ENCODE measurements at regions not wholly inside any gene's neighbourhood (a gene's known extent, or its start where the extent isn't known, plus 50 kb on each side); places are given as distances from the start of the nearest gene placed in this dataset.
"Not testable (repeated sequence)": the region's sequence is repeated elsewhere in the genome, so short reads cannot be mapped to it uniquely, and the experiment has no call there.

GRCh38 chr12:94916663-94917062 is 86.8 kb downstream of the NDUFA12 start:
- no peak for DNase-seq (ENCODE audit: low spot score)

DNA sequence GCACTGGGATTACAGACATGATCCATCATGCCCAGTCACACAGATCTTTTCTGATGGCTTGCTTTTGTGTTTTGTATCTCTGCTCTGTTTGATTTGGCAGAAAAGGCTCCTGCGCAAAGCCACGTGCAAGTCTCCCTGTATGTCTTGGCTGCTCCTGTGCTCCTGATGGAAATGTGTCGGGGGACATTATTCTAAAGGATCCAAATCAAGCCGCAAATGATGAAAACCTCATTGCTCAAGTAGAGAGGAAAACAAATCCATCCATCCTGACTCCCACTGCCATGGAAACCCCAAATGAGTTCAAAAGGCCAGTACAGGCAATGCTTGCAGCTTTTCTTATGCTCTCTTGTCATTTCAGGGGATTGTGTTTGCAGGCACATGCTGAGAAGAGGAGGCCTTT is 93.8 kb downstream of the NDUFA12 start:
- DNase-seq (ENCODE audit: low spot score) = no peak

DNA sequence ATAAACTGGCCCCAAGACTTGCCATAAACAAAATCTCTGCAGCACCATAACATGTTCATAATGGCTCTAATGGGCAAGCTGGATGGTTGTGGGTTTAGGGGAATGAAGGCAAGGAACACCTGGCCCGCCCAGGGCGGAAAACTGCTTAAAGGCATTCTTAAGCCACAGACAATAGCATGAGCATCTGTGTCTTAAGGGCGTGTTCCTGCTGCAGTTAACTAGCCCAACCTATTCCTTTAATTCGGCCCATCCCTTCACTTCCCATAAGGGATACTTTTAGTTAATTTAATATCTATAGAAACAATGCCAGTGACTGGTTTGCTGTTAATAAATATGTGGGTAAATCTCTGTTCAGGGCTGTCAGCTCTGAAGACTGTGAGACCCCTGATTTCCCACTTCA is 97.7 kb downstream of the NDUFA12 start:
- not testable (repeated sequence) for DNase-seq (ENCODE audit: low spot score)

- DNase-seq (ENCODE audit: low spot score) = no peak
Measured at GRCh38 chr12:94900496-94900895, 103.0 kb downstream of the NDUFA12 start.

GRCh38 chr12:94898388-94898787 is 105.1 kb downstream of the NDUFA12 start:
- no peak for DNase-seq (ENCODE audit: low spot score)

DNA sequence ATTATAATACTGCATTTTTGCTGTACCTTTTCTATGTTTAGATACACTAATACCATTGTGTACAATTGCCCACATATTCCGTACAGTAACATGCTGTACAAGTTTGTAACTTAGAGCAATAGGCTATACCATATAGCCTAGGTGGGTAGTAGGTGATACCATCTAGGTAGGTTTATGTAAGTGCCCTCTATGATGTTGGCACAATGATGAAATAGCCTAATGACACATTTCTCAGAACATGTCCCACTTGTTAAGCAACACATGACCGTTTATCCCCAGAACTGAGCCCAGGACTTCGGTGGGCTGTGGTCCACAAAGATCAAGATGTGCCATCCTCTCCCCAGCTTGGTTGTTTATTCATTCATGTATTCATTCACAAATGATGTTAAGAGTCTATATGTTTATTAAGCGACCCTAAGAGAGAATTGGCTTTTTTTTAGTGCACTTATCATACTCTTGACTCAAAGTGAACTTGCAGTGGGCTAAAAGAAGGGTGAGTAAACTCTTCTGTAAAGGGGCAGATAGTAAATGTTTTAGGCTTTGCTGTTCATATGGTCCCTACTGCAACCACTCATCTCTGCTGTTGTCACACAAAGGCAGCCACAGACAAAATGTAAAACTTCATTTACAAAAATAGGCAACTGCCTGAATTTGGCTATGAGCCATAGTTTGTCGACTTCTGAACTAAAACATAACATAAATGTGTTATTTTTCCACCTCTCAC is 110.8 kb downstream of the NDUFA12 start:
- no peak for DNase-seq (ENCODE audit: low spot score)

DNA sequence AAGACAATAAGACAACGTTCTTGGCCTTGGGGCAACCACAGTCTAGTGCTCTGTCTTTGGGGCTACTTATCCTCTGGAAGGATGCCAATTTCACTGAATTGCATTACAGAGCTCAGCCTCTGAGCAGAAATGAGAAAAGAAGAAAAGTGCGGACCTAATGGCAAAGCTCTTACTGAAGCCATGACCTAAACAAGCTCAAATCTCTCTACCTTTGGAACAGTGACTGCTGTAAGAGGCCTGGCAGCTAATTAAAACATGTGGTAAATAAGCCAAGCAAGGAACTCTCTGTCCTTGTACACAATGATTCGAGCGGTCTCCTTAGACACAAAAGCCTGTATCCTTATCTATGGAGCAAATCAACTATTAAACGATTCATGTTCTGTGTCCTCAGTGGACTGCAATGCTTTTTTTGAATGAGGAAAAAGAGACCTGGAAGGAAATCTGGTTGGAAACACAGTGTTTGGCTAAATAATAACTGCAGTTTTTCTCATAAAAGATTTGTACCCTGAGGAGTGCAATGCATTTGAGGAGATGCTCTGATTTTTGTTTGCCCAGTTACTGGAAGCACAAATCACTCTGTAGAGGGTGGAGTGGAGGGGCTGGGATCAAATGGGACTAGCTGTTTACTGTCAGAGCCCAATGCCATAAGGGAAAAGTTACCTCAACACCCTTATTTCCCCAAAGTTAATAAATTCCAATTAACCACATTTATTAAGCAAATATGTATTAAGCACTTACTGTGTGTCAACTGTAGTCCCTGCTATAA is 113.9 kb downstream of the NDUFA12 start:
- no peak for DNase-seq (ENCODE audit: low spot score)

DNA sequence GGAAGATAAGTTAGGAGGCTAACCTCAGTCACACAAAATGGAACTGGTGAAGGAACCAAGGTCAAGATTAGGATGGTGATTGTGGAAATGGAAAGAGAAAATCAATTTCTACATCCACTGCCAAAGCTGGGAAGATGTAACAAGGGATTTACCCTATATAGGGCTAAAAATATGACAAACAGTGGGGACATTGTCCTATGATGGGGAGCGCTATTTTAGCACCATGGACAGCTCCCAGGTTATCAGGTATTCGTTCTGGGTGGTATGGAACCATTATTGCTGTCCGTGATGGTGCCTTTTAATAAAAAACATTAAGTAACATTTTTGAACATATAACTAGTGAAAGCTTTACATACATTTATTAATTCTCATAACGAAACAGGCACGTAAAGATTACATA is 124.0 kb downstream of the NDUFA12 start:
- DNase-seq (ENCODE audit: low spot score) = no peak

GRCh38 chr12:94875525-94875924 is 128.0 kb downstream of the NDUFA12 start:
- DNase-seq (ENCODE audit: low spot score) = peak; percentile 48

DNA sequence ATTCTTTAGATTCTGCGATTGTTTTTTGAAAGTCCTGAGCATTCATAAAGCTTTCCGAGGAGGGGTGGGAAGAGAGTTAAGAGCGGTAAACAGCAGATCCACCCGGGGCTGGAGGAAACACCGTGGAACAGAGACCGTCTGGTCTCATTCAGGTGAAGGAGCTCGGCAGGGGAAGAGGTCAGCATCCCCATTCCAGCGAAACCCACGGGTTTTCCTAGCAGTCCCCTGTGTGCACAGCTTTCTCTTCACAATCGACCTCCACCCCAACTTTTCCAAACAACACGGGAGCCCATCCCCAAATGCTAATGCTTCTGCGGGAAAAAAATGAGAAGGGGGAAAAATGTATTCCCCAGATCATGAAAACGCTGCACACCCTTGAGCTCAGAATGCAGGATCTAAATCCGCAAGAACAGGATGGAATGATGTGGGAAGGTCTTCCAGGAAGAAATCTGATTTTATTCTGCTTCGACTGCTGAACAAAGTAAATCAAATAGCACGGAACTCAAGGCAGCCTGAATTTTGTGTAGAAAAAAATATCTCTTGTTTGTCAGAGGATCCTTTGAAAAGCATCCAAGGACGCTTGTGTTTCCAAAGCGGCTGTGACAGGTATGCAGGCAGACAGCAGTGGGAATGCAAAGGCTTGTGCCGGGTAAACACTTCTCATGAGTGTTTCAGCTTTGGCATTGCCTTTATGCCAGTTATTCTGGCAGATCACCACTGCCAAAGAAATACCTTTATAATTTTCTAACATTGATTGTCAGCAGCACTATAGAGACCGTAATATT is 128.8 kb downstream of the NDUFA12 start:
- no peak for DNase-seq (ENCODE audit: low spot score)

DNA sequence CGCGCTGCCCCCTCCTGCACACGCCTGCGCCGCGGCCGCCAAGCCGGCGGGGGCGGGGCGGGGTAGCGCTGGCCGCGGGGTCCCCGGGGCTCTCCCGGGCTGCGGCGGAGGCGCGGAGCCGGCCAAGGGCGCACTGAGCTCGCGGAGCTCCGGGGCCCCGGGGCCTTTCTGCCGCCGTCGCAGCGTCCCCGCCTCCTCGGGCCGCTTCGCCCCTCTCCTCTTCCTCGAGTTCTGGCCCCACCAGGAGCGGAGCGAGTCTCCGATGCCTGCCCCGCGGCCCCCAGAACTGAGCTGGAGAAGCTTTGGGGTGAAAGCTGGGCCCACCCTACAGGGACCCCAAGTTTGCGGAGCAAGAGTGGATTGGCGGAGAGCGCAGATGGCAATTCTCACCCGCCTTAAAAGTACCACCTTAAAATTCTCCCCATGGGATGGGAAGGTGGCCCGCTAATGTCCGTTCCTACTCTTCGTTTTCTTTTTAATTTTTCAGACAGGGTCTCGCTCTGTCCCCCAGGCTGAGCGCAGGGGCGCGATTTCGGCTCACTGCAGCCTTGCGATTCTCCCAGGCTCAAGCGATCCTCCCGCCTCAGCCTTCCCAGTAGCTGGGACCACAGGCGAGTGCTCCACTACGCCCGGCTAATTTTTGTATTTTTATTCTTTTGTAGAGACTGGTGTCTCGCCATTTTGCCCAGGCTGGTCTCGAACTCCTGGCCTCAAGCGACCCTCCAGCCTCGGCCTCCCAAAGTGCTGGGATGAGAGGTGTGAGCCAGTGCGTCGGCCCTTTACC is 129.6 kb downstream of the NDUFA12 start:
- DNase-seq (ENCODE audit: low spot score) = no peak

- no peak for DNase-seq (ENCODE audit: low spot score)
Measured at GRCh38 chr12:94872971-94873733, 130.3 kb downstream of the NDUFA12 start.

DNA sequence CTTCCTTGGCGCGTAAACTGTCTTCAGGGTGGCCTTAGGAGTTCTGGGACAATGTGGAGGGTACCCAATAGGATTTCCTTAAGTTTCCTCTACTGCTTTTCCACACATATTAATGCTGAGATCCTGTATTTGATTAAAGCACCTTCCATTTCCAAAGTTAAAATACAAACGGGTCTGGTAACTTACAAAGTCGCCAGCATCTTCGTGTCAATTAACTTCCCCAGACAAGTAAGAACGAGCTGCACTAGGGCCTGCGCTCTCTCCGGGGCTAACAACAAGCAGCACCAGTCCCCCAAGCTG is 130.9 kb downstream of the NDUFA12 start:
- DNase-seq (ENCODE audit: low spot score) = no peak

GRCh38 chr12:94872007-94872653 is 131.4 kb downstream of the NDUFA12 start:
- DNase-seq (ENCODE audit: low spot score) = no peak

- DNase-seq (ENCODE audit: low spot score) = no peak
Measured at GRCh38 chr12:94870511-94870910, 133.0 kb downstream of the NDUFA12 start.

DNA sequence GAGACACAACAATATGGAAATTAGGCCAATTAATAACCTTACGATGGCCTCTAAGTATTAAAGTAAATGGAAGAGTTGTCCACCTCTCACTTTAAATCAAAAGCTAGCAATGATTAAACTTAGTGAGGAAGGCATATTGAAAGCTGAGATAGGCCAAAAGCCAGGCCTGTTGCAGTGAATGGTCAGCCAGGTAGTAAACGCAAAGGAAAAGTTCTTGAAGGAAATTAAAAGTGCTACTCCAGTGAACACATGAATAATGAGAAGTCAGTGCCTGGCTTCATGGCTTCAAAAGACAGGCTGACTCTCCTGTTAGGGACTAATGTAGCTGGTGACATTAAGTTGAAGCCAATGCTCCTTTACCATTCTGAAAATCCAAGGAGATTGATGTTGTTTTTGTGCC is 135.3 kb downstream of the NDUFA12 start:
- no peak for DNase-seq (ENCODE audit: low spot score)

DNA sequence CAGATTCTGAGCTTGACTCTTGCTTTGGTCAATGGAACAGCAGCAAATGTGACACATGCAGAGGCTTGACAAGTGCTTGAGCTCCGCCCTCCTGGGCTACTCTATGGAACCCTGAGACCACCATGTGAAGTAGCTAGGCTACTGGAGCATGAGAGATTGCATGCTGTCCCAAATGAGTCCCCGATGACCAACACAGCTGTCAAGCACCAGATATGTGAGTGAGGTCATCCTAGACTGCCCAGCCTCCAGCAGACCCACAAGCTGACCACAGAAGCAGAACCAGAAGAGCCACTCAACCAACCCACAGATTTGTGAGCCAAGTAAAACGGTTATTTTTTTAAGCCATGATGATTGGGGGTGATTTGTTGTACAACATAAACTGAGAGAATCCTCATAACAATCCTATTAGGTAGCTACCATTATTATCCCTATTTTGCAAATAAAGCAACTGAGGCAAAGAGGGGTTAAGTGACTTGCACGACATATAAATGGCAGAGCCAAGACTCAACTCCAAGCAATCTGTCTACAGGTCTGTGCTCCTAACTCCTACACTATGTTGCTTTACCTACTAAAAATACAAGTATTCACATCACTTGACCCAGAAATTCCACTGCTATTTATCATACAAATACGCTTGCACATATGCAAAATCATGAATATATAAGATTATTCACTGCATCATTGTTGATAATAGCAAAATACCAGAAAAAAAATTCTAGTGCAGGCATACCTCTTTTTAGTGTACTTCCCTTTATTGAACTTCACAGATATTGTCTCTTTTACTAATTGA is 136.2 kb downstream of the NDUFA12 start:
- DNase-seq (ENCODE audit: low spot score) = peak; percentile 13

- no peak for DNase-seq (ENCODE audit: low spot score)
Measured at GRCh38 chr12:94864987-94865386, 138.5 kb downstream of the NDUFA12 start.

DNA sequence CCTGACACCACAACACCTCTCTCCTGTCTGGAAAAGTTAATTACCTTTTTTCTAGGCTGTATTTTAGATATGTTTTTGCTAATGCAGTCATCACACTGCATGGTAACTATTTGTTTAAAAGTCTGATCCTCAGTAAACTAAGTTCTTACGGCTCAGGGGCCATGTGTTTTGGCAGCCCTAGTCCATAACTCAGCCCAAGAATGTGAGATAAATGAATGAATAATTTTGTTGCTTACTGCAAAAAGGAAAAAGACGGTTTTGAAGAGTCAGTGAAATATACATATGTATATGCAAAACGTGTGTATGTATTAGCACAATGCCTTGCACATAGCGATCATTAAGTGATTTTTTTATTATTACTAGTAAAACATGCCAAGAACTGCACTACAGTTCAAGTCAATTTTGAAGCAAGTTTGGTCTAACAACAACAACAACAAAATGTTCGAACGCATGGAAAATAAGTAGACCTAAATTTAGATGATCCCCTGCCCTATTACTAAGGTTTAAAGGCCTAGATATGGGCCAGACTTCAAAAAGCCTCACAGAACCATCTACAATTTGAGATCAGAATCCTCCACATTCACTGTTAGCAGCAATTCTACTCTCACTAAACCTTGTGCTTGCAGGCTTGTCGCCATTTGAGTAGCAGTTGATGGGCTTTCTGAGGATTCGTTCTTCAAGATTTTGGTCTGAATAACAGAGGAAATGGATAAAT is 140.0 kb downstream of the NDUFA12 start:
- DNase-seq (ENCODE audit: low spot score) = no peak
